Esophagus squamous epithelium (tissue), 5 donors: ENCODE measurements at regions not wholly inside any gene's neighbourhood (a gene's known extent, or its start where the extent isn't known, plus 50 kb on each side); places are given as distances from the start of the nearest gene placed in this dataset.
A peak's percentile ranks its signal among the peaks of the same experiment; 100 is the strongest.

Source experiments
- DNase-seq: peaks from one replicate; lab custom pipeline; 2025; lab: John Stamatoyannopoulos, UW
- H3K27ac ChIP-seq, 4 donors: fragments of 200-600 bp; sonication (generic); one replicate each; pipeline ENCODE4 v1.5.1; 2016 to 2019; ENCODE audit warnings: mild to moderate bottlenecking in 1 of 4
- H3K27me3 ChIP-seq, 4 donors: fragments of 200-600 bp; sonication (generic); 1 replicate in 3 of 4; 2 replicates in 1 of 4; pipeline versions ENCODE4 v1.5.1 to v1.6.0; 2017 to 2021; ENCODE audit warnings: antibody characterized with exemption in 1 of 4
- H3K36me3 ChIP-seq, 3 donors: fragments of 200-600 bp; sonication (generic); one replicate each; pipeline ENCODE4 v1.5.1; 2016 to 2019
- H3K4me1 ChIP-seq, 3 donors: fragments of 200-600 bp; sonication (generic); one replicate each; pipeline ENCODE4 v1.5.1; 2017 to 2019
- H3K4me3 ChIP-seq, 4 donors: fragments of 200-600 bp; sonication (generic); 1 replicate in 3 of 4; 2 replicates in 1 of 4; pipeline ENCODE4 v1.5.1; 2016 to 2019; ENCODE audit warnings: mild to moderate bottlenecking in 2 of 4, moderate library complexity in 1 of 4
- H3K9me3 ChIP-seq, 3 donors: fragments of 200-600 bp; sonication (generic); one replicate each; pipeline ENCODE4 v1.5.1; 2016 to 2019
- CTCF ChIP-seq, 6 experiments: fragments of 450-650 bp in 4 of 6; fragments of 200-600 bp in 2 of 6; sonication (generic) in 2 of 6; IDR thresholded peaks; one replicate each; pipeline ENCODE4 v1.5.1; 2016 to 2019; ENCODE audit warnings: antibody characterized with exemption in 6 of 6, mild to moderate bottlenecking in 4 of 6, moderate library complexity in 4 of 6
- POLR2A ChIP-seq, 4 donors: fragments of 450-650 bp; IDR thresholded peaks; one replicate each; pipeline ENCODE4 v1.6.1; 2017; ENCODE audit warnings: antibody characterized with exemption in 4 of 4, mild to moderate bottlenecking in 4 of 4, moderate library complexity in 3 of 4
- WGBS, 2 donors: methylation state at CpG; one replicate each; pipeline ENCODE4 v1.1.5; 2018; 5-methylcytosine and 5-hydroxymethylcytosine counted together
- intact Hi-C: fragments of 100-400 bp; cut with DNase I; formaldehyde crosslinking; loops from one replicate; pipeline ENCODE4 v1.15.0; 2022
- donor health status: DM: yes; HTN: yes; CAD: no.

DNA sequence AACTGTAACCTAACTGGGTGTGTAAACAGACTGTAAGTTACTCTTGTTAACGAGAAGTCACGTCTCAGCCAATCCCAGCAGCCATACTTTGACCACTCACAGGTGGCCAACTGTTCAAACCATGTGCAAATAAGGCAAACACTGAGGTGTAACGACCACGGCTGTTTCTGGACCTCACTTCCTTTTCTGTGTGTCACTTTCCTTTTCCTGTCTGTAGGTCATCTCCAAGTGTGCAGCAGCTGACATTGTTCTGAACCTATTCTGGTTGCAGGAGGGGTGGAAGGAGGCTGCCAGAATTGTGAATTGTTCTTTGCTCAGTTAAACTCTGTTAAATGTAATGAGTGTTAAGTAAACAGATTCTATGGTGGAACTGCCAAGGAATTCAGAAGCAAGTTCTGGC is 627.4 kb downstream of the KCNJ2 start:
- H3K4me1 ChIP-seq, result no peaks in the 10 kb centered on the region
- WGBS, 2 donors, result 51 to 70% methylated on average over 4 of the region's 4 CpGs
- TF ChIP-seq CTCF (IDR thresholded peaks at IDR 0.05) (no peak), POLR2A (IDR thresholded peaks at IDR 0.05) (no peak)
- intact Hi-C loops, result no loop called here
- H3K4me3 ChIP-seq, result no peak overlapping the region
- H3K9me3 ChIP-seq, result no peaks in the 10 kb centered on the region
- no peak for DNase-seq
- H3K27ac ChIP-seq, result no peak overlapping the region
- H3K27me3 ChIP-seq, result no peaks in the 10 kb centered on the region
- H3K36me3 ChIP-seq, result no peaks in the 10 kb centered on the region

GRCh38 chr17:70797166-70797565 is 627.8 kb downstream of the KCNJ2 start:
- Histone ChIP-seq H3K4me1 (no peaks in the 10 kb centered on the region), H3K4me3 (no peak overlapping the region), H3K9me3 (no peaks in the 10 kb centered on the region), H3K27me3 (no peaks in the 10 kb centered on the region), H3K36me3 (no peaks in the 10 kb centered on the region), H3K27ac (no peak overlapping the region)
- TF ChIP-seq CTCF (IDR thresholded peaks at IDR 0.05) (no peak), POLR2A (IDR thresholded peaks at IDR 0.05) (no peak)
- intact Hi-C loops, result no loop called here
- no peak for DNase-seq
- WGBS, 2 donors, result 59 to 61% methylated on average over 5 of the region's 5 CpGs

GRCh38 chr17:70804161-70804560 is 634.8 kb downstream of the KCNJ2 start:
- no peaks in the 10 kb centered on the region for H3K4me1 ChIP-seq
- H3K9me3 ChIP-seq, result peaks cover 0 to 4% (median 0%) of the 10 kb centered on the region in 3 donors
- TF ChIP-seq POLR2A (IDR thresholded peaks at IDR 0.05) (no peak), CTCF (IDR thresholded peaks at IDR 0.05) (no peak)
- DNase-seq, result no peak
- no peaks in the 10 kb centered on the region for H3K36me3 ChIP-seq
- no peak overlapping the region for H3K4me3 ChIP-seq
- no peak overlapping the region for H3K27ac ChIP-seq
- intact Hi-C loops, result no loop called here
- H3K27me3 ChIP-seq, result no peaks in the 10 kb centered on the region

DNA sequence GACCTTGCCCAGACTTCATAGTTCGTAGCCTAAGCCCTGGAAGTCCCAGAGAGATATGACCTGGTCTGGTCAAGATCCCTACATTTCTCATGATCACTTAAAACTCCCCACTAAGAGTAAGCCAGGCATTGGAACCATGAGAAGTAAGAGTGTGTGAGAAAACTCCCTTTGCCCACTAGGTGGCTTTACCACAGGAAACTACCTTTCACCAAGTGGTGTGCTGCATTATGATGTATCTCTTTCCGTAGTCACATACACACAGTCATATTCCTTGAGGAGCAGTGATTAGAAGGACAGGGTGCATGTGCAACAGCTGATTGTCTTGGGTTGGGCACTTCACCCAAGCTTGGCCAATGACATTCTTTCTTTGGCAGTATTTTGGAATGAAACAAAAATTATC is 639.3 kb downstream of the KCNJ2 start:
- intact Hi-C loops, result no loop called here
- TF ChIP-seq CTCF (IDR thresholded peaks at IDR 0.05) (peak in 2 of 6 experiments; percentile 13 to 41), POLR2A (IDR thresholded peaks at IDR 0.05) (no peak)
- 71 to 78% methylated on average over 2 of the region's 2 CpGs for WGBS, 2 donors
- no peak overlapping the region for H3K27ac ChIP-seq
- H3K9me3 ChIP-seq, result no peaks in the 10 kb centered on the region
- no peak overlapping the region for H3K4me3 ChIP-seq
- DNase-seq, result no peak
- no peaks in the 10 kb centered on the region for H3K27me3 ChIP-seq
- no peaks in the 10 kb centered on the region for H3K4me1 ChIP-seq
- no peaks in the 10 kb centered on the region for H3K36me3 ChIP-seq

DNA sequence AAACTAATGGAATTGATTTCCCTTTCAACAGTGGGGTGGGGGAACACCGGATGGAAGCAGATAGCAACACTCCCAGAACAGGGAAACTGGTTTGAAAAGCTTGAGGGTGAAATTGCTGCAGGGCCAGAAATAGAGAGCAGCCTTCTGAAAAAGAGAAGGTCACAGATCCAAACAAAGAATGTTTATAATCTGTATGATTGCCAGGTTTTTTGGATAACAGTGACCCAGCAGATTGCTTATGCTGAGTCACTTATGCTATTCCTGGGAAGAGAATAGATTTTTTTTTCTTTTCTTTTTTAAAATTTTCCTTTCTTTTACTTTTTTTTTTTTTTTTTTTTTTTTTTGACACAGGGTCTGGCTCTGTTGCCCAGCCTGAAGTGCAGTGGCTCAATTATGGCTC is 641.3 kb downstream of the KCNJ2 start:
- Histone ChIP-seq H3K27ac (no peak overlapping the region), H3K4me1 (no peaks in the 10 kb centered on the region), H3K27me3 (no peaks in the 10 kb centered on the region), H3K9me3 (no peaks in the 10 kb centered on the region), H3K36me3 (no peaks in the 10 kb centered on the region), H3K4me3 (no peak overlapping the region)
- WGBS, 2 donors, result 17% methylated on average over 1 of the region's 1 CpG; no CpG with 5 or more reads in 1 of the 2 donors
- TF ChIP-seq CTCF (IDR thresholded peaks at IDR 0.05) (no peak), POLR2A (IDR thresholded peaks at IDR 0.05) (no peak)
- no peak for DNase-seq
- intact Hi-C loops, result no loop called here
